ENCODE measurements at regions not wholly inside any gene's neighbourhood (a gene's known extent, or its start where the extent isn't known, plus 50 kb on each side); places are given as distances from the start of the nearest gene placed in this dataset.

- no peak for TF ChIP-seq KDM5B (IDR thresholded peaks at IDR 0.05; ENCODE audit: insufficient replicate concordance, low read depth, low read length)
- TF ChIP-seq KAT7 (CRISPR knock-in tag; IDR thresholded peaks at IDR 0.05; ENCODE audit: borderline replicate concordance): no peak
These were observed 106.6 kb upstream of the HS3ST1 start (continued) for GRCh38 chr4:11535333-11535732.

GRCh38 chr4:11534623-11535302, 106.1 kb upstream of the HS3ST1 start:
- no peak overlapping the region for H3K4me2 ChIP-seq (ENCODE audit: insufficient read depth, low read length)
- H3K36me3 ChIP-seq (ENCODE audit: control insufficient read depth, insufficient read depth, low read length): no peaks in the 10 kb centered on the region
- 0% methylated on average over 2 of the region's 2 CpGs for WGBS (ENCODE audit: insufficient coverage, low coverage, missing lambda C conversion rate)
- intact Hi-C loops (cut with micrococcal nuclease): no loop called here
- H3K9me1 ChIP-seq (ENCODE audit: control insufficient read depth, insufficient read depth, low read length): no peaks in the 10 kb centered on the region
- in situ Hi-C loops (cut with MboI): no loop called here
- H3K4me1 ChIP-seq (replicated peaks in 1 of 2; ENCODE audit: control insufficient read depth in 2 of 2, insufficient read depth in 2 of 2, low read length in 2 of 2): no peaks in the 10 kb centered on the region
- no peaks in the 10 kb centered on the region for H3K79me2 ChIP-seq (ENCODE audit: control insufficient read depth, insufficient read depth, low read length)
- H3K9me3 ChIP-seq (replicated peaks; ENCODE audit: control insufficient read depth, insufficient read depth, low read depth, low read length): no peaks in the 10 kb centered on the region
- no peaks in the 10 kb centered on the region for H4K20me1 ChIP-seq (replicated peaks; ENCODE audit: control insufficient read depth, insufficient read depth, low read length)
- ChIA-PET CTCF (ENCODE audit: low intra/inter-chr PET ratio) (no interaction called here), POLR2A (no interaction called here)
- H3K9ac ChIP-seq (ENCODE audit: insufficient read depth in 1 of 2, low read depth in 2 of 2, low read length in 2 of 2): no peak overlapping the region
- BruUV-seq (replicated peaks): no TSS peak
- no peak for FAIRE-seq
- H3K4me3 ChIP-seq: no peak overlapping the region
- no peak overlapping the region for H3K27ac ChIP-seq (ENCODE audit: extremely low read depth, low read depth, low read length)
- ATAC-seq: no peak
- H3K27me3 ChIP-seq (ENCODE audit: control insufficient read depth in 2 of 2, insufficient read depth in 2 of 2, low read length in 2 of 2): no peaks in the 10 kb centered on the region
- no peak overlapping the region for H2AFZ ChIP-seq (ENCODE audit: low read depth, low read length)
- DNase-seq (ENCODE audit: extremely low read depth in 1 of 4, low spot score in 3 of 4): no peak
- TF ChIP-seq JUND (IDR thresholded peaks at IDR 0.05; ENCODE audit: borderline replicate concordance, low read depth, low read length): no peak
- TF ChIP-seq JUND (tag; IDR thresholded peaks at IDR 0.05; ENCODE audit: borderline replicate concordance, low read depth, low read length): no peak
- no peak for TF ChIP-seq ZHX1 (conservative IDR thresholded peaks at IDR 0.05; ENCODE audit: low read length)
- no peak for TF ChIP-seq FOXM1 (IDR thresholded peaks at IDR 0.05; ENCODE audit: low read depth)
- no peak for TF ChIP-seq FOXM1 (CRISPR knock-in tag; IDR thresholded peaks at IDR 0.05; ENCODE audit: low read depth)
- TF ChIP-seq ESRRA (IDR thresholded peaks at IDR 0.05; ENCODE audit: borderline replicate concordance, low read depth): no peak
- TF ChIP-seq SMARCC2 (IDR thresholded peaks at IDR 0.05; ENCODE audit: low read depth): no peak
- no peak for TF ChIP-seq CHD4 (IDR thresholded peaks at IDR 0.05; ENCODE audit: insufficient read depth, insufficient replicate concordance, low read depth, low read length, poor library complexity, severe bottlenecking)
- no peak for TF ChIP-seq DLX4 (CRISPR knock-in tag; IDR thresholded peaks at IDR 0.05)
- no peak for TF ChIP-seq TEAD2 (tag; IDR thresholded peaks at IDR 0.05)
- no peak for TF ChIP-seq SAFB2 (IDR thresholded peaks at IDR 0.05; ENCODE audit: borderline replicate concordance, low read depth, low read length, severe bottlenecking)
- no peak for TF ChIP-seq ZNF77 (CRISPR knock-in tag; IDR thresholded peaks at IDR 0.05)

Measured in K562 (cell line).